ENCODE measurements at regions not wholly inside any gene's neighbourhood (a gene's known extent, or its start where the extent isn't known, plus 50 kb on each side); places are given as distances from the start of the nearest gene placed in this dataset.

DNA sequence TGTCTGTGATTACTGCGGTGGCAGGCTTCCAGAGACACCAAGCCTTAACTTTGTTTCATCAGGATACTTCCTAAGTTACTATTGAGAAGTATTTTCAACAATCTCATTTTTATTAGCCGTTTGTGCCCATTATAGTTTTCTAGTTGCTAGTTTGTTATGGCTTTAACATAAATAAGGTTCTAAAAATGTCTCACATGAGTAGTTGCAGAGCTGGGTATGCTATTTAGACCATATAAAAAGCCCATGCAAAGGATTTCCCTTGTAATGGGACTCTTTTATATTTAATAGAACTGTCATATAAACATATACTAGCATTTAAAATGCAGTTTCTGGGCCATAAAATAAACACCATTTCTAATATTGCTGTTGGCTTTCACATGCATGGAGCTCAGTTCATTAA is 205.3 kb upstream of the TCF21 start (continued):
- TF ChIP-seq EP300 (IDR thresholded peaks at IDR 0.05; ENCODE audit: borderline replicate concordance in 1 of 2, low read depth in 2 of 2, low read length in 2 of 2) = no peak
- TF ChIP-seq ATF2 (IDR thresholded peaks at IDR 0.05; ENCODE audit: low read length) = no peak

Measured in H1 (cell line).